ENCODE measurements at regions not wholly inside any gene's neighbourhood (a gene's known extent, or its start where the extent isn't known, plus 50 kb on each side); places are given as distances from the start of the nearest gene placed in this dataset.

DNA sequence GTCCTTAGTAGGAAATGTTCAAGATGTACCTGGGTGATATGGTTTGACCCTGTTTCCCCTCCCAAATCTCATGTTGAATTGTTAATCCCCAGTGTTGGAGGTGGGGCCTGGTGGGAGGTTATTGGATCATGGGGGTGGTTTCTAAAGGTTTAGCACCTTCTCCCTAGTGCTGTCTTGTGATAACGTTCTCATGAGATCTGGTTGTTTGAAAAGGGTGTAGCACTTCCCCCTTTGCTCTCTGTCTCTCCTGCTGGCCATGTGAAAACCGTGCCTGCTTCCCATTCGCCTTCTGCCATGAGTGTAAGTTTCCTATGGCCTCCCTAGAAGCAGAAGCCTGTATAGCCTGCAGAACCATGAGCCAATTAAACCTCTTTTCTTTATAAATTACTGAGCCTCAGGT lies 353.0 kb upstream of the SFSWAP start:
- peaks cover 19% of the 10 kb centered on the region for H3K4me1 Mint-ChIP-seq
- TF ChIP-seq, protein P1, sequence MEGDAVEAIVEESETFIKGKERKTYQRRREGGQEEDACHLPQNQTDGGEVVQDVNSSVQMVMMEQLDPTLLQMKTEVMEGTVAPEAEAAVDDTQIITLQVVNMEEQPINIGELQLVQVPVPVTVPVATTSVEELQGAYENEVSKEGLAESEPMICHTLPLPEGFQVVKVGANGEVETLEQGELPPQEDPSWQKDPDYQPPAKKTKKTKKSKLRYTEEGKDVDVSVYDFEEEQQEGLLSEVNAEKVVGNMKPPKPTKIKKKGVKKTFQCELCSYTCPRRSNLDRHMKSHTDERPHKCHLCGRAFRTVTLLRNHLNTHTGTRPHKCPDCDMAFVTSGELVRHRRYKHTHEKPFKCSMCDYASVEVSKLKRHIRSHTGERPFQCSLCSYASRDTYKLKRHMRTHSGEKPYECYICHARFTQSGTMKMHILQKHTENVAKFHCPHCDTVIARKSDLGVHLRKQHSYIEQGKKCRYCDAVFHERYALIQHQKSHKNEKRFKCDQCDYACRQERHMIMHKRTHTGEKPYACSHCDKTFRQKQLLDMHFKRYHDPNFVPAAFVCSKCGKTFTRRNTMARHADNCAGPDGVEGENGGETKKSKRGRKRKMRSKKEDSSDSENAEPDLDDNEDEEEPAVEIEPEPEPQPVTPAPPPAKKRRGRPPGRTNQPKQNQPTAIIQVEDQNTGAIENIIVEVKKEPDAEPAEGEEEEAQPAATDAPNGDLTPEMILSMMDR (IDR thresholded peaks at IDR 0.05; ENCODE audit: unreplicated experiment) = no peak
- H3K27me3 Mint-ChIP-seq (ENCODE audit: low read depth) = peaks cover 33% of the 10 kb centered on the region
- H3K27ac Mint-ChIP-seq = no peak overlapping the region
- no peaks in the 10 kb centered on the region for H3K36me3 Mint-ChIP-seq
- peaks cover 5% of the 10 kb centered on the region for H3K9me3 Mint-ChIP-seq
- DNase-seq (ENCODE audit: low spot score in 2 of 2, unreplicated experiment in 2 of 2) = no peak
- H3K4me3 Mint-ChIP-seq = no peak overlapping the region

DNA sequence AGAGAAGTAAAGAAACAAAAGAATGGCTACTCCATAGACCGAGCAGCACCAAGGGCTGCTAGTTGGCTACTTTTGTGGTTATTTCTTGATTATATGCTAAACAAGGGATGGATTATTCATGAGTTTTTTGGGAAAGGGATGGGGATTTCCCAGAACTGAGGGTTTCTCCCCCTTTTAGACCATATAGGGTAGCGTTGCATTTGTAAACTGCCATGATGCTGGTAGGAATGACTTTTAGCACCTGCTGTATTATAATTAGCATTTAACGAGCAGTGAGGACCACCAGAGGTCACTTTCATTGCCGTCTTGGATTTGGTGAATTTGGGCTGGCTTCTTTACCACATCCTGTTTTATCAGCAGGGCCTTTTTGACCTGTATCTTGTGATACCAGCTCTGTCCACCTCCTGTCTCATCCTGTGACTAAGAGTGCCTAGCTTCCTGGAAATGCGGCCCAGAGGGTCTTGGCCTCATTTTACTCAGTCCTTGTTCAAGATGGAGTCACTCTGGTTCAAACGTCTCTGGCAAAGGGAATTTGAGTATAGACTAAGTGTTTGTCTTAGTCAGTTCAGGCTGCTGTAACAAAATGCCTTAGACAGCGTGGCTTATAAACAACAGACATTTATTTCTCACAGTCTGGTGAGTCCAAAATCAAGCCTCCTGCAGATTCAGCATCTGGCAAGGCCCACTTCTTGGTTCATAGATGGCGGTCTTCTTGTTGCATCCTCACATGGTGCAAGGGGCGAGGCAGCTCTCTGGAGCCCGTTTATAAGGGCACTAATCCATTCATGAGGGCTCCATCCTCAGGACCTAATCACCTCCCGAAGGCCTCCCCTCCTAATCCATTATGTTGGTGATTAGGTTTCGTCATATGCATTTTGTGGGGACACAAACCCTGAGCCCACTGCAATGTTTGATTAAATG lies 348.3 kb upstream of the SFSWAP start:
- DNase-seq (ENCODE audit: low spot score in 2 of 2, unreplicated experiment in 2 of 2) = no peak
- Mint-ChIP-seq H3K36me3 (no peaks in the 10 kb centered on the region), H3K4me3 (no peak overlapping the region), H3K27me3 (ENCODE audit: low read depth) (peaks cover 49% of the 10 kb centered on the region), H3K9me3 (peaks cover 5% of the 10 kb centered on the region), H3K4me1 (no peaks in the 10 kb centered on the region), H3K27ac (no peak overlapping the region)
- TF ChIP-seq, protein P1 (IDR thresholded peaks at IDR 0.05; ENCODE audit: unreplicated experiment) = no peak

DNA sequence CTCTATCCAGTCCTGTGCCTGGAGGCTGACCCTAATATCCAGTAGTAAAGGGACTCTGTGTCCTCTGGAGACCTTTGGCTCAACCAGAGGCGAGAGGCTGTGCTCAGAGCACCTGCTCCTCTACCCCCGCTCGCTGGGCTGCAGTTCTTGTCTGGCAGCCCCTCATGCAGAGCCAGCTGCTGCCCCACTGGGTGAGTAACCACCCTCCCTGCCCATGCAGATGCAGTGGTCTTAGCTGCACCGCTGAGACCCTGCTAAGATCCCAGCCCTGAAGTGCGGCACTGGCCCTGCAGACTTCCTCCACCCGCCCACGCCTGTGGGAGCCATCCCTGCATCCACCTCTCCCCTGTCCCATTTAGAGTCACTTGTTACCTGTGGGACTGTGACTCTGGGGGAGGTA lies 347.5 kb upstream of the SFSWAP start:
- DNase-seq (ENCODE audit: low spot score in 2 of 2, unreplicated experiment in 2 of 2) = no peak
- peaks cover 46% of the 10 kb centered on the region for H3K27me3 Mint-ChIP-seq (ENCODE audit: low read depth)
- no peaks in the 10 kb centered on the region for H3K4me1 Mint-ChIP-seq
- H3K27ac Mint-ChIP-seq = no peak overlapping the region
- no peaks in the 10 kb centered on the region for H3K36me3 Mint-ChIP-seq
- H3K4me3 Mint-ChIP-seq = no peak overlapping the region
- TF ChIP-seq, protein P1 (IDR thresholded peaks at IDR 0.05; ENCODE audit: unreplicated experiment) = no peak
- peaks cover 5% of the 10 kb centered on the region for H3K9me3 Mint-ChIP-seq

DNA sequence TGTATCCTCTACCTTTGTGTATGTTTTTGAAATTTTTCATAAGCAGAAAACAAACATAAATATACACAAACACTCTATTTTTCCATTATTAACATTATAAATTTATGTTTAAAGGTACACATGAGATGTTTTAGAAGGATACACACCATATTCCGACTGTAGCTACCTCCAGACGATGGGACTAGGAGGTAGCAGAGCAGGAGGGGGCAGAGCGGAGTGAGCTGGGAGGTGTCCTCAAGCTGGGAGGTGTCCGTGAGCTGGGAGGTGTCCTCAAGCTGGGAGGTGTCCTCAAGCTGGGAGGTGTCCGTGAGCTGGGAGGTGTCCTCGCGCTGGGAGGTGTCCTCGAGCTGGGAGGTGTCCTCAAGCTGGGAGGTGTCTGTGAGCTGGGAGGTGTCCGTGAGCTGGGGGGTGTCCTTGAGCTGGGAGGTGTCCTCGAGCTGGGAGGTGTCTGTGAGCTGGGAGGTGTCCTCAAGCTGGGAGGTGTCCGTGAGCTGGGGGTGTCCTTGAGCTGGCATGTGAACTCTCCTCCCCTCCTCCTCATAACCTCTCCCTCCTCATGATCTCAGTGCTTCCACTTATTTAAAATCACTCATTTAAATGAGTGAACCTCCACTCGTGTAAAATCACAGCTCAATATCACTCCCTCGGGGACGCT lies 346.9 kb upstream of the SFSWAP start:
- Mint-ChIP-seq H3K4me1 (no peaks in the 10 kb centered on the region), H3K27me3 (ENCODE audit: low read depth) (peaks cover 43% of the 10 kb centered on the region), H3K9me3 (peaks cover 5% of the 10 kb centered on the region), H3K36me3 (no peaks in the 10 kb centered on the region), H3K27ac (no peak overlapping the region), H3K4me3 (no peak overlapping the region)
- no peak for DNase-seq (ENCODE audit: low spot score in 2 of 2, unreplicated experiment in 2 of 2)
- TF ChIP-seq, protein P1 (IDR thresholded peaks at IDR 0.05; ENCODE audit: unreplicated experiment) = no peak

DNA sequence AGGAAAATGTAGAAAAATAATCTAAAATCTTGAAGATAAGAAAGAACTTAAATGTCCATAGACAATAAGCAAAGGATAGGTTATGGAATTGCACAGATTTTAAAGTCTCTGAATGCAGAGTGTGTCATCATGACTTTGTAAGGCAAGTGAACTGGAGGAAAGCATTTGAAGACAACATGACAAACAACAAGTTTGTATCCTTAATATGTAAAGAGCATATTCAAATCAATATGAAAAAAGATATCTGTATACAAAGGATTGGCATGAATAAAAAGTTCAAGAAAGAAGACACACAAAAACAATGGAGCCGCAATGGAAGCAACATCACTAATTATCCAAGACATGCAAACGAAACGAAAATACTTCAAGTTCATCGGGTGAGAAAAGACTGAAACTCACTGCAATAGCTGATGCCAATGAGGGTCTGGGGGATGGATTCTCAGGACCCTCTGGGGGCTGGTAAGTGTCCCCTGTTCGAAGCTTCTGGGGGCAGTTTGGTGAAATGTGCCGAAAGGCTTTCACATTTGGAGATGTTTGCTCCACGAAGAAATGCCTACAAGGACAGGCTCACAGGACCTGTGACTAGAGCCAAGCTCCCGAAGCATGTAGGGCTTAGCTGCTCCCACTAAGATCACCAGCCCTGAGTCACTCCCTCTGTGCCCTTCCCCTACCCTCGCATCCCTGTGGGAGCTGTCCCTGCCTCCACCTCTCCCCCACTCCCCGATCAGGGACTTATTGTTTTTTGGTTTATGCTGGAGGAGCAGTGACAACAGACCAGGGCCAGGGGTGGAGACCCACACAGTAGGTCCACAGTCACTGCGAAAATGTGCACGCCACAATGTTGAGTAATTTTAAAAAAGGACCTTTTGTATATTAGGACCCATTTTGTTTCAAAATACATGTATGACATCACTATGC lies 345.7 kb upstream of the SFSWAP start:
- no peaks in the 10 kb centered on the region for H3K9me3 Mint-ChIP-seq

More for the DNA sequence above, 345.7 kb upstream of the SFSWAP start:
- TF ChIP-seq, protein P1 (IDR thresholded peaks at IDR 0.05; ENCODE audit: unreplicated experiment) = no peak
- no peak overlapping the region for H3K4me3 Mint-ChIP-seq
- peaks cover 36% of the 10 kb centered on the region for H3K27me3 Mint-ChIP-seq (ENCODE audit: low read depth)
- no peaks in the 10 kb centered on the region for H3K4me1 Mint-ChIP-seq
- no peak for DNase-seq (ENCODE audit: low spot score in 2 of 2, unreplicated experiment in 2 of 2)
- no peak overlapping the region for H3K27ac Mint-ChIP-seq
- H3K36me3 Mint-ChIP-seq = no peaks in the 10 kb centered on the region
